ENCODE measurements at regions not wholly inside any gene's neighbourhood (a gene's known extent, or its start where the extent isn't known, plus 50 kb on each side); places are given as distances from the start of the nearest gene placed in this dataset.

- DNase-seq (ENCODE audit: low spot score), result no peak
These were observed 773.0 kb downstream of the MTRR start for GRCh38 chr5:8641786-8642505.

DNA sequence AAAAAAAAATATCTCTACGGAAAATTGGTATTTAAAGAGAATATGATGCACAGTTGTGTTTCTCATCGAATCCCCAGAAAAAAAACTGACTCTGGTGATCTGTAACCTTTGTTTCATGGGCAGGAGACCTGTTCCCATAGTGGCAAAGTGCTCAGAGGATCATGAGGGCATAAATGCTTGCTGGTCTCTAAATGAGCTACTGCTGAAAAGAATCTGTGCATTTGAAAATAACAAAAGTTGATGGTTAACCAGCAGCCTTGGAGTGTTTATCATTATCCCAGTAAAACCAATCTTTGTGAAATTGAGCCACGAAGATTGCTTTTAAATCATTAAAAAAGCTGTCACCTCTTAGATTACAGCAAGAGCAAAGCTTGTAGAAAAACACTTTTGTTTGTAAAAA is 775.4 kb downstream of the MTRR start:
- DNase-seq (ENCODE audit: low spot score), result no peak

- DNase-seq (ENCODE audit: low spot score), result no peak
These were observed 778.2 kb downstream of the MTRR start for GRCh38 chr5:8647111-8647510.

GRCh38 chr5:8650186-8650585 is 781.2 kb downstream of the MTRR start:
- no peak for DNase-seq (ENCODE audit: low spot score)

- DNase-seq (ENCODE audit: low spot score), result no peak
These were observed 791.4 kb downstream of the MTRR start for GRCh38 chr5:8660133-8660893.

DNA sequence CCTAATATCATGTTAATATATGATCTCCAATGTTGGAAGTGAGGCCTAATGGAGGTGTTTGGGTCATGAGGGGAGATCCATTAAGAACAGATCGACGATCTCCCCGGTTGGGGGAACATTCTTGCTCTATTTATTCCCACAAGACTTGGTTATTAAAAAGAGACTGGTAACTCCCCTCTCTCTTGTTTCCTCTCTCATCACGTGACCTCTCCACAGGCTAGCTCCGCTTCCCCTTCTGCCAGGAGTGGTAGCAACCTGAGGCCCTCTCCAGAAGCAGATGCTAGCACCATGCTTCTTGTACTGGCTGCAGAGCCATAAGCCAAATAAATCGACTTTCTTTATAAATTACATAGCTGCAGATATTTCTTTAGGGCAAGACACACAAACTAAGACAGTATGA is 794.4 kb downstream of the MTRR start:
- DNase-seq (ENCODE audit: low spot score), result no peak

GRCh38 chr5:8675182-8675581 is 806.2 kb downstream of the MTRR start:
- no peak for DNase-seq (ENCODE audit: low spot score)

DNA sequence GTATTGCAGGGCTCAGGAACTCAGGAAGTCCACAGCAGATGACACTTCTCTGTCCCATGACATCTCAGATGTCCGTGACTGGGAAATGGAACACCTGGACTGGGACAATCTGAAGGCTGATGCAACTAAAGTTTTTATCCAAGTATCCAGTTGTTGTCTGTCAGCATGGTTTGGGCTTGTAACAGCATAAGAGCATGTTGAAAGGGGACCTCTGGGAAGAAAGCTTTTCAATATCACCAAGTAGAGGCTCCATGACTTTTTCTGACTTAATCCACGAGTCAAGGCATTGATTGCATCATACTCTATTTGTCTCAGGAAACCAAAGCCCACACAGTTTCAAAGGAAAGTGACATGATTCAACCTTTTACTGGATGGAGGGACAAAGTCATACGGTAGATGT is 807.7 kb downstream of the MTRR start:
- no peak for DNase-seq (ENCODE audit: low spot score)

GRCh38 chr5:8682381-8682780 is 813.4 kb downstream of the MTRR start:
- no peak for DNase-seq (ENCODE audit: low spot score)

GRCh38 chr5:8683496-8683895 is 814.5 kb downstream of the MTRR start:
- DNase-seq (ENCODE audit: low spot score), result no peak

- DNase-seq (ENCODE audit: low spot score), result no peak
These were observed 816.8 kb downstream of the MTRR start for GRCh38 chr5:8685704-8686103.

- no peak for DNase-seq (ENCODE audit: low spot score)
These were observed 817.8 kb downstream of the MTRR start for GRCh38 chr5:8686707-8687106.

DNA sequence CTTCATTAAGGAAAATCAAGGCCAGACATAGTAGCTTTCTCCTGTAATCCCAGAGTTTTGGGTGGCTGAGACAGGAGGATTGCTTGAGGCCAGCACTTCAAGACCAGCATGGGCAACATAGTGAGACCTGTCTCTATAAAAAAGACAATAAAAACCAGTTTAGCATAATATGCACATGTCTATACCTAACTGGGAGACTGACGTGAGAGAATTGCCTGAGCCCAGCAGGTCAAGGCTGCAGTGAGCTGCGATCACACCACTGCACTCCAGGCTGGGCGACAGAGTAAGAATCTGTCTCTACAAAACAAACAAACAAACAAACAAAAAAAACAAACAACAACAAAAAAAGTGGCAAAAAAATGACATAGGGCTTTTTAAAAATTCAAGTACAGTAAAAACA is 820.8 kb downstream of the MTRR start:
- no peak for DNase-seq (ENCODE audit: low spot score)

GRCh38 chr5:8691221-8691620 is 822.3 kb downstream of the MTRR start:
- no peak for DNase-seq (ENCODE audit: low spot score)

DNA sequence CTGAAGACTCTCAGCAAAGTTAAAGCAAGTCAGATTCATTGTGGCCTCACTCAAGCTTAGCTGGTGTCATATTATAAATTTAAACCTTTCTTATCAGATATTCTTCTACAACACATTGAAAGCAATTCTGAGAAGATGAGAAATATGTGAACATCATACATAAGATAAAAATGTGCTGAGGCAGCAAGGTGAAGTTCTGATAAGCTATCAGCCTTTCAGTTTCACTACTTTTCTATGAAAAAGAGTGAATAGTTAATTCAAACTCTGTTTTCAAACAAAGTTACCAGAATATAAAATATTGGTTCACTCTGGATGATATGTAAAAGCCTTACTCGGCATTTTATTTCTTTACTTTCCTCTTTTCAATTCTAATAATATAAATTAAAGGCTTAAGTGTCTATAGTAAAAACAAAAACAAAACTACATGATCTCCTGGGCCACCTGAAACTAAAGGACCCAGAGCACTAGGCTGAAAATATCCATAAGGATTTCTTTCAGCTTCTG is 824.4 kb downstream of the MTRR start:
- DNase-seq (ENCODE audit: low spot score), result no peak

DNA sequence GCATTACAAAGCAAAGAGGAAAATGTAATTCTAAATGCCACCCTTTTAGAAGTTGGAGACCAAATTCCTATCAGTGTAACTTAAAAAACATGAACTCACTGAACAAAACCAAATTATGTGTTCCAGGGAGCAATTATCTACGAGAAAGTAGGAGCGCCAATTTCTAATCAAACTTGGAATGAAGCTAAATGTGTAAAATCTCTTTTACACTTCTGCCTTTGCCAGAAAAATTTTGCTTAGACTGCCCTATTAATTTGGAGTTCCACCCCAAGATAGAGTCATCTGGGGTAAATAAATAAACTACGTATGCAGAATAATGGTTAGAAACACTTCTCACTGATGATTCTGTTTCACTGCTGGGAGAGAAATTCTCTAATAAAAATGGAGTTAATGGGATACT is 825.6 kb downstream of the MTRR start:
- no peak for DNase-seq (ENCODE audit: low spot score)

DNA sequence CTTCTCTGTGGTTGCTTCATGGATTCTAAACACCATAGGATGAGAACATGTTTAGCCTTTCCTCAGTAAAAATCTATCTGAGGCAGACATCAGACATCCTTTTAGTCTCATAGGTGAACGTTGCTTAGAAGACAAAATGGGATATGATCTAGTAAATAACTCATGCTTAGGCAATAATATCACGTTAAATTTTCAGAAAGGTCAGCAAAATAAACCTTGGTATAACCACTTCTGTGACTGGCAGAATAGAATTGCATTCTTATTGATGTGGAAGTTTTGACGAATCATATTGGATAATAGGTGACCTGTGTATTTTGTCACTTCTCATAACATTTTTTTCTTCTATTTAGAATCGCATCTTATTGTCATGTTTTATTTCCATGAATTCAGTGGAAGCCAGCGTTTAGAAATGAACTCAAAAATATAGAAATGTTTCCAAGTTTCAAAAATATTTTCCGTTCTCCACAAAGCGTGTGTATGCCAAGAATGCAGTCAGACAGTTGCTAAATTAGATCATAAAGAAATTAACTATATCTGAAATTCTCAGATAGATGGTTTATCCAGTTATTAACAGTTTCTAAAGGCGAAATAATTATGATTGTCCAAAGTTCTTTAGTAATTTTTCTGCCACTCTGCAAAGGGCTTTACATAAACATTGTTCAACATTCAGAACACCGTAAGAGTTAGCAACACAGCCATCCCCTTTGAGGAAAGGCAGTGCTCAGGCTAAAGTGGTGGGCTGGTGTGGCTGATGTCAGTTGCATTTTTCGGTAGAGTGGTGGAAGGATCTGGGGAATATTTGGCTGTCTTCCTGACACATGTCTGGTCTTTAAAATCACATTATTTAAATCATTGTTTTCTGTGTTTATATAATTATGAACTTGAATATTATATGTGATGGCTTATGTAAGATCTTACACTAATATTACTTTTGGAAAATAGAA is 827.2 kb downstream of the MTRR start:
- no peak for DNase-seq (ENCODE audit: low spot score)

DNA sequence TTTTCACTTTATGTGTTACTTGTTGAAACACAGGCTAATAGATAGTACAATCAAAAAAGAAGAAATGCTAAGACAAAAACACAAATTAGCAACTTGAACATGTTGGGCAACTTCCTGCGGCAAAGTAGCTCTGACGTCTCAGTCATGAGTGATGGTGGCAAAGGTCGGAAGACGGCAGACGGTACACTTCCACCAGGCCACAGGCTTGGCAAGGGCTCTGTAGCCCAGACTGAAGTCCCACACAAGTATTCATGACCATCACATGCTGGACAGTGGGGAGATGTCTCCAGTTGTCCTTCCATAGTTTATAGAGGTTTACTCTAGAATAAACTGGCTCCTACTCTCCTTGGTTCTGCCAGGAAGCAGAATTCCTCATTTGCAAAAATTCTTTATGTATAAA is 831.3 kb downstream of the MTRR start:
- peak; percentile 44 for DNase-seq (ENCODE audit: low spot score)

DNA sequence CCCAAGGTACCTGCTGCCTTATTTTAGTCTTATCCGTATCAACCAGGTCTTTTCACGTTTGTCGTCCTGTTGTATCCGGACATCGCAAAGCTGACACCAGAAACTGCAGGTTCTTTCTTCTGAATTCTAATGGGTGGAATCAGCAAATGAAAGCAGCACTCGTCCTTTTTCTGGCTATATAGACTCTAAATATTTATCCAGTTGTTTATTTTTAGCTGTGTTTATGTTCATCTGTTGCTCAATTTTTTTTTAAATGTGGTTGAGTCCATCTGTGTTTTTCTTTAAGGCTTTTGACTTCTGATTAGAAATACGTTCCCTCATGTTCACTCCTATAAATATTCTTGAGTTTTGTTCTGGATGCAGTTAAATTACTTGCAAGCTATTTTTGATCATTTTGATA is 831.7 kb downstream of the MTRR start:
- DNase-seq (ENCODE audit: low spot score), result peak; percentile 11

- DNase-seq (ENCODE audit: low spot score), result no peak
These were observed 832.3 kb downstream of the MTRR start for GRCh38 chr5:8701251-8701650.

DNA sequence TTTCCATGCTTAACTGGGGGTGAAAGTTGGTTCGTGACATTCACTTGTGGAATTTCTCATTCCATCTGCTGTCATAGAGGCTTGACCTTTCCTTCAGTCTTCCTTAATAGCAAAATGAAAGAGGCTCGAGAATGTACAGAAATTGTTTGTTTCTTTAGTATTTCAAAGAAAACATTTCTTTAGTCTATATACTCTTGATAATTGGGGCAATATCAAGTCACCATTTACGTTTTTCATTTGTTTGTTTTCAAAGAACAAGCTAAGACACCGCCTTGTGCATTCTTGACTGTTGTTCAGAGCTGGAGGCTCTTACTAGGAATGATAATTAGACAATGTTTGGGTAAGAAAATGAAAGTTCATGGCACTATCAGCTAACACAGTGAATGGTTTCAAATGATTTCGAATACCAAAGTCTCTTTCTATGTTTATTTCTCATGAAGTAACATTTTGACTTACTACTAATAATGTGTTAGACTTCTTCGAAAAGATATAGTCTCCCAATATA is 835.4 kb downstream of the SEMA5A start:
- DNase-seq (ENCODE audit: low spot score), result no peak

- no peak for DNase-seq (ENCODE audit: low spot score)
These were observed 831.7 kb downstream of the SEMA5A start for GRCh38 chr5:8714198-8714597.

All from AG08396 (cell line).